SJCRH30 (cell line): ENCODE measurements at regions not wholly inside any gene's neighbourhood (a gene's known extent, or its start where the extent isn't known, plus 50 kb on each side); places are given as distances from the start of the nearest gene placed in this dataset.

Source experiments
- DNase-seq, 2 experiments: peaks; one replicate each; pipeline ENCODE4 v3.0.0-alpha.2; 2015 to 2020
- H3K27ac ChIP-seq: fragments of 250-450 bp; sonication (Bioruptor Pico); 2 replicates; pipeline ENCODE4 v1.5.1; 2020; ENCODE audit warnings: mild to moderate bottlenecking, moderate library complexity
- H3K27me3 ChIP-seq: fragments of 250-450 bp; sonication (Bioruptor Pico); 2 replicates; pipeline ENCODE4 v1.5.1; 2020; ENCODE audit warnings: mild to moderate bottlenecking, moderate library complexity
- H3K36me3 ChIP-seq: fragments of 250-450 bp; sonication (Bioruptor Pico); 2 replicates; pipeline ENCODE4 v1.5.1; 2020; ENCODE audit warnings: mild to moderate bottlenecking, moderate library complexity
- H3K4me1 ChIP-seq: fragments of 250-450 bp; sonication (Bioruptor Pico); 2 replicates; pipeline ENCODE4 v1.5.1; 2020; ENCODE audit warnings: mild to moderate bottlenecking, moderate library complexity
- H3K4me3 ChIP-seq: fragments of 250-450 bp; sonication (Bioruptor Pico); 2 replicates; pipeline ENCODE4 v1.5.1; 2020; ENCODE audit warnings: mild to moderate bottlenecking, moderate library complexity
- H3K9me3 ChIP-seq: fragments of 250-450 bp; sonication (Bioruptor Pico); replicated peaks from 2 replicates; pipeline ENCODE4 v1.5.1; 2020; ENCODE audit warnings: mild to moderate bottlenecking, moderate library complexity

DNA sequence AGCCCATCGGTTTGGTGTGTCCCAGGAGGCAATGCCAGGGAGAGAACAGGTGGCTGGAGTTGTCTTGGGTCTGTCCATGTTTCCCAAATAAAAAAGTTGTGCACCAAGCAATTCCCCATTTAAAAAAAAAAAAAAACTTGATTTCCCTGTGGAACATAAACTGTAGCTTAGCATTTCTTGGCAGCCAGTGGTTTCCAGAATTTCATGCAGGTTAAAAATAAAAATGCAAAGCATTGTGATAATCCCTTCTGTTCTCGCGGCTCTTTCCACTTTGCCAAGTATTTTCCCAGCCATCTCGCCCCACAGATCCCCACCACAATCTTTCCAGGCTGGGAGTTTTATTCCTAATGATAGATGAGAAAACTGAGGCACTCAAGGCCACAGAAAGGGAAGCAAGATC lies 51.4 kb upstream of the MSX1 start:
- no peak for DNase-seq
- Histone ChIP-seq H3K9me3 (no peaks in the 10 kb centered on the region), H3K27ac (no peak overlapping the region), H3K4me3 (no peak overlapping the region), H3K36me3 (no peaks in the 10 kb centered on the region), H3K27me3 (no peaks in the 10 kb centered on the region), H3K4me1 (no peaks in the 10 kb centered on the region)

- no peak overlapping the region for H3K27ac ChIP-seq
- no peaks in the 10 kb centered on the region for H3K27me3 ChIP-seq
- DNase-seq = no peak
- no peaks in the 10 kb centered on the region for H3K9me3 ChIP-seq
- H3K36me3 ChIP-seq = no peaks in the 10 kb centered on the region
- H3K4me3 ChIP-seq = no peak overlapping the region
- H3K4me1 ChIP-seq = no peaks in the 10 kb centered on the region
These were observed 53.6 kb upstream of the MSX1 start for GRCh38 chr4:4805887-4806286.

- DNase-seq = no peak
- Histone ChIP-seq H3K9me3 (no peaks in the 10 kb centered on the region), H3K27ac (no peak overlapping the region), H3K27me3 (no peaks in the 10 kb centered on the region), H3K36me3 (no peaks in the 10 kb centered on the region), H3K4me3 (no peak overlapping the region), H3K4me1 (no peaks in the 10 kb centered on the region)
These were observed 55.6 kb upstream of the MSX1 start for GRCh38 chr4:4803912-4804296.

- no peak for DNase-seq
- Histone ChIP-seq H3K27me3 (no peaks in the 10 kb centered on the region), H3K9me3 (no peaks in the 10 kb centered on the region), H3K27ac (no peak overlapping the region), H3K36me3 (no peaks in the 10 kb centered on the region), H3K4me3 (no peak overlapping the region), H3K4me1 (no peaks in the 10 kb centered on the region)
These were observed 56.1 kb upstream of the MSX1 start for GRCh38 chr4:4803216-4803911.

GRCh38 chr4:4800646-4801408 lies 58.6 kb upstream of the MSX1 start:
- H3K9me3 ChIP-seq = no peaks in the 10 kb centered on the region
- H3K4me3 ChIP-seq = no peak overlapping the region
- no peaks in the 10 kb centered on the region for H3K4me1 ChIP-seq
- DNase-seq = no peak
- no peaks in the 10 kb centered on the region for H3K27me3 ChIP-seq
- no peak overlapping the region for H3K27ac ChIP-seq
- no peaks in the 10 kb centered on the region for H3K36me3 ChIP-seq

DNA sequence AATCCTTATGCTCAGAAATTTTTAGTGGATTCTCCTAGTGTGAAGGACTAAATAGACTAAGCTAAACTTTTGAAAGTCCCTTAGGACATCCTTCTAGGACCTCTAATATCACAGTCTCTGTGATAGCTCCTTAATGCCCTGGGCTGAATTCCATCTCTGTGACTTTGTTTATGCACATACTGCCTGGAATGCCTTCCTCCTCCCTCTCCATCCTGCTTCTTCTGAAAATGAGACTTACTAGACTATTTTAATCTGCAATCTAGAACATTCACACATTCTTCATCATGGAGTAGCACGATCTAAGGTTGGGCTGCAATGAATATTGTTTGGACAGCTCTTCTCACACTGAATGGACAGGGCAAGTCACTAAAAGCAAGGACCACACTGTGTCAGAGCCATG lies 65.0 kb upstream of the MSX1 start:
- Histone ChIP-seq H3K9me3 (no peaks in the 10 kb centered on the region), H3K27ac (no peak overlapping the region), H3K4me1 (no peaks in the 10 kb centered on the region), H3K27me3 (0 out of 2 replicates have a peak, but pooled peaks cover 4% of the 10 kb centered on the region), H3K4me3 (no peak overlapping the region), H3K36me3 (no peaks in the 10 kb centered on the region)
- DNase-seq = no peak

DNA sequence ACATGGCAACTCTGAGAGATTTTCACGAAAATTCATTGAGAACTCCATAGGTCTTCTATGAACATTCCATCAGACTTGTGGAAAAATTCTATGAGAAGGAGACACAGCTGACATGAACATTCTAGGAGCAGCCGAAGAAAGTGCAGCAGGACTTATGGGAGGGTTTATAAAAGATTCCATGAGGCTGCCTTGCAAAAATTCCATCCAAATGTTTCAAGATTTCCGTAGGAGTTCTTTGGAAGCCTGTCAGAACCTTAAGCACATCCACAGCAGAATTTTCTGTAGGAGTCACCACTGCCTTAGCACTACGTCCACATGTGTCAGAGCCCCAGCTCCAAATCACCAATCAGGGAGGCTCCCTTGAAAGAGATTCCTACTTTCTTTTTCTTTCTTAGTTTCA lies 67.0 kb upstream of the MSX1 start:
- peaks cover 8% of the 10 kb centered on the region; the same call in 1 of the 2 replicates for H3K9me3 ChIP-seq

DNA sequence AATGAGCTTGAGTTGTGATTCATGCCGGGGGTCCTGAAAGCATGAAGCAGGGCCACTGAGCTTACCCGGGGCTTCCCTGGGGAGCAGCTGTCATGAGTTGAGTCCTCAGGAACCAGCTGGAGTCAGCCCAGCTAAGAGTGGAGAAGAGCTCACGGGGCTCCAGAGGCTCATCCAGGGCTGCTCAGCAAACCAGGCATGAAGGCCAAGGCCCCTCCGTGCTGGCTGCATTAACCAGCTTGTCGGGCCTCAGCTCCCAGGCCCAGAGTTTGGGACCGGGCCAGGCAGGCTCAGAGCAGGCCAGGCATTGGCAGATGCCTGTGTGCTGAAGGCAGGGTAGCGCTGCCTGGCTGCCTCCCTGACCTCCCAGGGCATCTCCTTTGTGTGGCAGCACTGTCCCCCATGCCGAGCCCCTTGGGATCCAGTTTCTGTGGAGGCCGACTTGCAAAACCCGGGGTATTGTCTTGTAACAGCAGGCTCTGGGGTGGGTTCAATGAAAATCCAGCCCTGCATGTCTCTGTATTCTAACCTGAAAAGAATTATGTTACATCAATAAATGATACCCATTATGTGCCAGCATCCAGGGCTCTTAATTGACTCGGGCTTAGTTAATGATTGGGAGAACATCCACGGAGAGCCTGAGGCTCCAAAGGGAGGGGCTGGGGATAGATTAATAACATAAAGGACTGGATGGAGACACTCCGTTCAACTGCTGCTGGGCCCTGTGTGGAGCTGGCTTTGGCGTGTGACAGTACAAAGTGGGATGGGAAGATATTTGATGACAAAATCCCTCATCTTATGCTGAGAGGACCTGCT lies 68.0 kb upstream of the MSX1 start:
- DNase-seq = peak in 1 of 2 experiments; percentile 7
- no peak overlapping the region for H3K27ac ChIP-seq
- H3K4me3 ChIP-seq = no peak overlapping the region
- no peaks in the 10 kb centered on the region for H3K4me1 ChIP-seq
- H3K9me3 ChIP-seq = peaks cover 8% of the 10 kb centered on the region; the same call in 1 of the 2 replicates
- no peaks in the 10 kb centered on the region for H3K36me3 ChIP-seq
- 0 out of 2 replicates have a peak, but pooled peaks cover 4% of the 10 kb centered on the region for H3K27me3 ChIP-seq

More for the DNA sequence above, 67.0 kb upstream of the MSX1 start:
- Histone ChIP-seq H3K27ac (no peak overlapping the region), H3K27me3 (0 out of 2 replicates have a peak, but pooled peaks cover 4% of the 10 kb centered on the region), H3K4me1 (no peaks in the 10 kb centered on the region), H3K4me3 (no peak overlapping the region), H3K36me3 (no peaks in the 10 kb centered on the region)
- no peak for DNase-seq

GRCh38 chr4:4789462-4789861 lies 70.0 kb upstream of the MSX1 start:
- H3K27ac ChIP-seq = no peak overlapping the region
- no peaks in the 10 kb centered on the region for H3K4me1 ChIP-seq
- H3K27me3 ChIP-seq = 0 out of 2 replicates have a peak, but pooled peaks cover 4% of the 10 kb centered on the region
- H3K36me3 ChIP-seq = no peaks in the 10 kb centered on the region
- H3K4me3 ChIP-seq = no peak overlapping the region
- peaks cover 8% of the 10 kb centered on the region; the same call in 1 of the 2 replicates for H3K9me3 ChIP-seq
- no peak for DNase-seq

GRCh38 chr4:4788573-4788972 lies 70.9 kb upstream of the MSX1 start:
- DNase-seq = no peak
- Histone ChIP-seq H3K4me1 (no peaks in the 10 kb centered on the region), H3K27ac (no peak overlapping the region), H3K27me3 (0 out of 2 replicates have a peak, but pooled peaks cover 4% of the 10 kb centered on the region), H3K9me3 (peaks cover 8% of the 10 kb centered on the region; the same call in 1 of the 2 replicates), H3K36me3 (no peaks in the 10 kb centered on the region), H3K4me3 (no peak overlapping the region)

DNA sequence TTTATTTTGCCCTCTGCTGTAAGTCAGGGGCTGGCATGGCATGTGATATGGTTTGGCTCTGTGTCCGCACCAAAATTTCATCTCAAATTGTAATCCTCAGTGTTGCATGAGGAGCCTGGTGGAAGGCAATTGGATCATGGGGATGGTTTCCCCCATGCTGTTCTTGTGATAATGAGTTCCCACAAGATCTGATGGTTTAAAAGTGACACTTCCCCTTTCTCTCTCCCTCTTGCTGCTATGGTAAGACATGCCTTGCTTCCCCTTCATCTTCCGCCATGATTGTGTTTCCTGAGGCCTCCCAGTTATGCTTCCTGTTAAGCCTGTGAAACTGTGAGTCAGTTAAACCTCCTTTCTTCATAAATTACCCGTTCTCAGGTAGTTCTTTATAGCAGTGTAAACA lies 72.0 kb upstream of the MSX1 start:
- peaks cover 8% of the 10 kb centered on the region; the same call in 1 of the 2 replicates for H3K9me3 ChIP-seq
- H3K27ac ChIP-seq = no peak overlapping the region
- H3K4me3 ChIP-seq = no peak overlapping the region
- H3K4me1 ChIP-seq = no peaks in the 10 kb centered on the region
- no peaks in the 10 kb centered on the region for H3K36me3 ChIP-seq
- no peak for DNase-seq
- 0 out of 2 replicates have a peak, but pooled peaks cover 4% of the 10 kb centered on the region for H3K27me3 ChIP-seq

DNA sequence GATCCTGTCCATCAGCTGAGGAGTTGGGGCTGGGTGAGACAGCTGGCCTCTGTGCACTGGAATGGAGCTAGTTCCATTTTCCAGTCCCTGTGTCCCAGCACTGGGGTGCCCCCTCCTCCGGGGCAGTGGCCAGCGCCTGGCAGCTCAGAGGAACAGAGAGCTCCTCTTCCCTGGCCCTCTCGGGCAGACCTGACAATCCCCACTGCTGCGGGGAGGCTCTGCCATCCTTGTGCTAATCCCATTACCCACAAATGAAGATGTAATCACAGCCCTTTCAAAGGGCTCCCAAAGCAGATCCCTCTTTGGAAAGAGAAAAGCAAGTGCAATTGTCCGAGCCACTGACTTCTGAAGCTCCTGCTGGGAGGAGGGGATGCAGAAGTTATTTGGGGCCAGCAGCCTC lies 75.1 kb upstream of the MSX1 start:
- Histone ChIP-seq H3K4me3 (no peak overlapping the region), H3K27ac (no peak overlapping the region), H3K9me3 (peaks cover 8% of the 10 kb centered on the region; the same call in 1 of the 2 replicates), H3K4me1 (no peaks in the 10 kb centered on the region), H3K36me3 (no peaks in the 10 kb centered on the region), H3K27me3 (no peaks in the 10 kb centered on the region)
- no peak for DNase-seq

- Histone ChIP-seq H3K27me3 (no peaks in the 10 kb centered on the region), H3K27ac (no peak overlapping the region), H3K4me1 (no peaks in the 10 kb centered on the region), H3K4me3 (no peak overlapping the region), H3K9me3 (peaks cover 4% of the 10 kb centered on the region; the same call in 1 of the 2 replicates), H3K36me3 (no peaks in the 10 kb centered on the region)
- DNase-seq = no peak
These were observed 75.6 kb upstream of the MSX1 start for GRCh38 chr4:4783847-4784246.

DNA sequence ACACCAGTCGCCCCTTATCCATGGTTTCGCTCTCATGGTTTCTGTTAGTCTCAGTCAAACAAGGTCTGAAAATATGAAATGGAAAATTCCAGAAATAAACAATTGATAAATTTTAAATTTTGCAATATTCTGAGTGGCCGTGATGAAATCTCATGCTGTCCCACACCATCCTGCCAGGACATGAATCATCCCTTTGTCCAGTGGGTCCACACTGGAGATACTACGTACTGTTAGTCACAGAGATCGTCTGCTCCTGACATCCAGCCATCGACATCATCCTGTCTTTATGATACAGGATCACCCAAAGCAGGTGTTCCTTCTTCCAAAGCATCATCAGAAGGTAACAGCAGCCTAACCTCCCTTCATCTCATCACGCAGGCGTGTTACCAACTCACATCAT lies 76.5 kb upstream of the MSX1 start:
- DNase-seq = no peak
- H3K4me3 ChIP-seq = no peak overlapping the region
- no peak overlapping the region for H3K27ac ChIP-seq
- no peaks in the 10 kb centered on the region for H3K27me3 ChIP-seq
- H3K9me3 ChIP-seq = no peaks in the 10 kb centered on the region
- H3K4me1 ChIP-seq = no peaks in the 10 kb centered on the region
- no peaks in the 10 kb centered on the region for H3K36me3 ChIP-seq
